Ovary (tissue), 3 donors: ENCODE measurements at regions not wholly inside any gene's neighbourhood (a gene's known extent, or its start where the extent isn't known, plus 50 kb on each side); places are given as distances from the start of the nearest gene placed in this dataset.

ENCODE experiments used
- EP300 ChIP-seq: sonication (generic); formaldehyde crosslinking; IDR thresholded peaks from one replicate; pipeline ENCODE4 v1.6.1; 2017; ENCODE audit warnings: antibody characterized with exemption
- POLR2A ChIP-seq: fragments of 450-650 bp; IDR thresholded peaks from one replicate; pipeline ENCODE4 v1.6.1; 2017; ENCODE audit warnings: antibody characterized with exemption, mild to moderate bottlenecking, moderate library complexity
- TF ChIP-seq, protein P1 (sequence below), 3 donors: fragments of 450-650 bp in 2 of 3; fragments of 200-600 bp in 1 of 3; IDR thresholded peaks; one replicate each; pipeline versions ENCODE4 v1.5.1 to v1.8.0; 2016 to 2022; ENCODE audit warnings: antibody characterized with exemption in 3 of 3, mild to moderate bottlenecking in 1 of 3
- donor health status: DM: no; HTN: no; CAD: no.

DNA sequence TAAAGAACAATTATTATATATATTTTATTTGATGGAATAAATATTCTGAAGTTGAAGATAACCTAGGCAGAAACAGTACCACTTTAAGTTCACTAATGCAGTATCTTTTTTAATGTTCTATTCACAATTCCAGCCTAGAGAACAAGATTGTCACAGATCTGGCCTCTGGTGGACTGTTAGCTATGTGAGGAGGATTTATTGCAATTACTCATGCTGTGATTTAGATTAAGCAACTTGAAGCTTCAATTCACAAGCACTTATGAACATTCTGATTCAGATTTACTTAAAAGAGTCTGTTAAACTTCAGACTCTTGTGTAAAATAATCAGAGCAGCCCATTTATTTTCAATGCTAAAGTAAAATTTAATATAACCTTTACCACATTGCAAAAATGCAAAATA, 1489.8 kb downstream of the STIM2 start:
- TF ChIP-seq, protein P1, sequence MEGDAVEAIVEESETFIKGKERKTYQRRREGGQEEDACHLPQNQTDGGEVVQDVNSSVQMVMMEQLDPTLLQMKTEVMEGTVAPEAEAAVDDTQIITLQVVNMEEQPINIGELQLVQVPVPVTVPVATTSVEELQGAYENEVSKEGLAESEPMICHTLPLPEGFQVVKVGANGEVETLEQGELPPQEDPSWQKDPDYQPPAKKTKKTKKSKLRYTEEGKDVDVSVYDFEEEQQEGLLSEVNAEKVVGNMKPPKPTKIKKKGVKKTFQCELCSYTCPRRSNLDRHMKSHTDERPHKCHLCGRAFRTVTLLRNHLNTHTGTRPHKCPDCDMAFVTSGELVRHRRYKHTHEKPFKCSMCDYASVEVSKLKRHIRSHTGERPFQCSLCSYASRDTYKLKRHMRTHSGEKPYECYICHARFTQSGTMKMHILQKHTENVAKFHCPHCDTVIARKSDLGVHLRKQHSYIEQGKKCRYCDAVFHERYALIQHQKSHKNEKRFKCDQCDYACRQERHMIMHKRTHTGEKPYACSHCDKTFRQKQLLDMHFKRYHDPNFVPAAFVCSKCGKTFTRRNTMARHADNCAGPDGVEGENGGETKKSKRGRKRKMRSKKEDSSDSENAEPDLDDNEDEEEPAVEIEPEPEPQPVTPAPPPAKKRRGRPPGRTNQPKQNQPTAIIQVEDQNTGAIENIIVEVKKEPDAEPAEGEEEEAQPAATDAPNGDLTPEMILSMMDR (IDR thresholded peaks at IDR 0.05) = no peak
- TF ChIP-seq POLR2A (no peak), EP300 (no peak)
